Midbrain (tissue), 1 donor: ENCODE measurements at regions not wholly inside any gene's neighbourhood (a gene's known extent, or its start where the extent isn't known, plus 50 kb on each side); places are given as distances from the start of the nearest gene placed in this dataset.
"Not testable (repeated sequence)": the region's sequence is repeated elsewhere in the genome, so short reads cannot be mapped to it uniquely, and the experiment has no call there.

Source experiments
- DNase-seq: peaks from one replicate; lab custom pipeline; 2025; lab: John Stamatoyannopoulos, UW

DNA sequence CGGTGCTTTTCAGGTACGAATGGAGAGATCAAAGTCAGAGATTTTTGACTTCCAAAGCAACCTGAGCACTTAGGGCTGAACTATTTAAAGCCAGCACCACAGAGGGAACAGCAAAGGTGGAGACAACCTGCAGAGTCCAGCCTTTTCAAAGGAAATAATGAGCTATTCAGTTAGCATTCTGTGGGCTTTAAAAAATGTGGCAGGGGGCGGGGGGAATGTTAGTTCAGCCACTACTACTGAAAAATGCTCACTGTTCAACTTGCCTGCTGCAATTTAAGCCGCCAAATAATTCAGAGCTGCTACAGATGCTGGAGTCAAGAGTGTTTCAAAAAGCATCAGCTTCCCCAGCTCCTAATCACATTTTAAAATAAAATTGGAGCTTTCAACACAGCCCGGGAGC is 473.3 kb upstream of the PLXNA2 start:
- DNase-seq, result no peak

DNA sequence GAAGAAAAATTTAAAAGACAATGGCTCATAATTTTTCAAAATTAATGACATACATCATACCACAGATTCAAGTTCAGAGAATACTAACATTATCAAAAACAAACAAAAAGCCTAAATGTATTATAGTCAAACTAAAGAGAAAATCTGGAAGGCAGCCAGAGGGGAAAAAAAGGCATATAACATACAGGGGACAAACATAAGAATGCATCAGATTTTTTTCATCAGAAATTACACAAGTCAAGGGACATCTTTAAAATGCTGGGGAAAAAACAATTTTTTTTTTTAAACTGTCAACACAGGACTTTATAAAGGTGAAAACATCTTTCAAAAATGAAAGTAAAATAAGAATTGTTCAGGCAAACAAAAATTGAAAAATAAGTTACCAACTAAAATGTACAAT is 478.4 kb upstream of the PLXNA2 start:
- DNase-seq, result no peak

DNA sequence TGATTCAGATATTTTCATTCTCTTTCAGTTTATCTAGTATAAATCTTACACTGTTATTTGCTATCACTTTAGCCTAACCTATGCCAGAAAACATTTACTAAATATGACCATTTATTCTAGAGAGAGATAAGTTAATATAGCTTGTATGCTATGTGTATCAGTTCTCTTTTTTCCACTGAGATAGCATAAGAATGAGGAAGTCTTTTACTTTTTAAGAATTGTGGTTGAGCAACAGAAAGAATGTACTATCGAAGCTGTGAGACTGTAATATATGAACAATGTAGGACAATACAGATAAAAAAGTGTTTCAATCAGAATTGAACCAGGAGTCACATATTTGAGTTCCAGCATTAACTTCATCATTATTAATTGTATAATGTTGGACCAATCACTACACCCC is 479.9 kb upstream of the PLXNA2 start:
- DNase-seq, result no peak

DNA sequence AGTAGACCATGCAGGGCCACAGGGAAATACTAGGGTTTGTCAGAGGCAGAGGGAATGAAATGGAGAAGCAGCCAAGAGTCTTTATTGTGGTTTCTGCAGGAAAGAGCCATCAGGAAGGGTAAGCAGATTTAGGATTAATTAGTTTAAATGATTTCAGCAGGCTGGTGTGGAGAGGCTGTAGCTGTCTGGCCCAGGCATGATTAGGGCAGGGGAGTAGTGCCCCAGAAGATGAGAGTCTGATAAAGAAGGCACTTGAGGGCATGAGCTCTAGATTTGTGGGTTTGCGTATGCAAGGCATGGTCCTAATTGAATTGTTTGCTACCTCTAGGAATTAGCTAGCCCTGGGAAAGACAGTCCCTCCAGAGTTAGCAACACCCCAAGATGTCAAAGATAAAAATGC is 484.6 kb upstream of the PLXNA2 start:
- no peak for DNase-seq

DNA sequence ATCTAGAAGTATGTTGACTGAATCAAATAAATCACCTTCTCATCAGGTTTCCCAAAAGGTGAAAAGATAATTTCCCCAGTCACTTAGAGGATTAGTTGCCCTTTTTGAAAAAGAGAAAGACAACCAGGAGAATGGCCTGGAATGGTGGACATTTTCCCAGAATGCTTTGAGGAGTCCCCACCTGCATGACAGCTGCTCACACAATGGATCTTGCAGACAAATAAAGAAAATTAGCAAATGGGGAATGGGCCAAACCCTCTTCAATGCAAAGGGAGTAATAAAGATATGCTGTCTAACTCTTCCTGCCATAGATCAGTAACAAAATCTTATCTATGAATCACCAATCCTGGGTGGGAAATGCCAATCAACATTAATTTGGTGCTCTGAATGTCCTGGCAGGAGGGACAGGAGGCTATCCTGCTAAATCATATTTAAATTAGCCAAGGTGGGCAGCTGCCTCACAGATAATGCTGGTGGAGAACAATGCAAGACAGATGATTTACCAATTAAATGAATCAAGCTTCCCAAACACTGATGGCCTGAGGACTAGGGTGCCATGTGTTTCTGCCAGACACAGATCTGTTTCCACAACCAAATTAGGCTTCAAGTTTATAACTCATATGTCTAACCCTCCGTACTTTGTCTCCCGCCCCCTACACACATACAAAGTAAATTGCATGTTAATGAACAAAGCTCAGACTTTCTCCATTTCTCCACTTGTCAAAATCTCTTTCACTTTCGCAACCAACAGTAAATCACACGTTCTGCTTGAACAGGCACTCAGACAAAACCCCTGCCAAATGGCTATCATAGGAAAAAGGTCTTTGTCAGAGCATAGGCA is 488.0 kb upstream of the PLXNA2 start:
- no peak for DNase-seq

DNA sequence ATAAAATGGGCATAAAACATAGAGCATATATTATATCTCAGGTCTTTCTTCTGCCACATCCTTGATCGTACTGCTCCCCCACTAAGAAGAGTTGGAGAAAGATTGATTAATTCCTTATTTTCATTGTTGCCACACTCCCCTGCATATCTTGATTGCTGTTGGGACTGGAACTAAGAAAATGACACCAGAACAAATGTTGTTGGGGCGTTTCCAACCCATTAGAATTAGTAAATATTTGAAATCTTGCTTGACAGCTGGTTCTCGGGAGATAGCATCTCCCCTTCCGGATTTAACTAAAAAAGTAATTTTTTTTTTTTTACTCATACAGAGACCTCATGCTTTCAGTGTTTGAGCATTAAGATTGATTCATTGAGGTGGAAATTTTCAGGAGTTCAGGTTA is 493.0 kb upstream of the PLXNA2 start:
- no peak for DNase-seq

DNA sequence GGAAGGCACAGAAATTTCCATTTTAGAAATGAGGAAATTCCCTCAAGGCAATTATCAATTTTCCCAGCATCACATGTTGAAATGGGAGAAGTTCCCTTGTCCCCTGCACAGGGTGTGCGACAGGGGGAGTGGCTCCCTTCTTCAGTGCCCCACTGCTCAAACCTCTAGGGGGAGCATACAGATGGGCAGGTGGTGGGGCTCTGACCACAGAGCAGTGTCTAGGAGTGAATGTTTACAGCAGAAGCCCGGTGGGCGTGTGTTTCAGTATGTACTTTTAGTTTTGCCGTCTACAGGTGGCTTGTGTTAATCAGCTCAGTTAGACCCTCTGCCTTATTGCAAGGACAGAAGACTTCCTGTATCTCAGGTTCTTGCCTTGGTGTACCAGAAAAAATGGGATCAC is 493.7 kb upstream of the PLXNA2 start:
- DNase-seq, result no peak

DNA sequence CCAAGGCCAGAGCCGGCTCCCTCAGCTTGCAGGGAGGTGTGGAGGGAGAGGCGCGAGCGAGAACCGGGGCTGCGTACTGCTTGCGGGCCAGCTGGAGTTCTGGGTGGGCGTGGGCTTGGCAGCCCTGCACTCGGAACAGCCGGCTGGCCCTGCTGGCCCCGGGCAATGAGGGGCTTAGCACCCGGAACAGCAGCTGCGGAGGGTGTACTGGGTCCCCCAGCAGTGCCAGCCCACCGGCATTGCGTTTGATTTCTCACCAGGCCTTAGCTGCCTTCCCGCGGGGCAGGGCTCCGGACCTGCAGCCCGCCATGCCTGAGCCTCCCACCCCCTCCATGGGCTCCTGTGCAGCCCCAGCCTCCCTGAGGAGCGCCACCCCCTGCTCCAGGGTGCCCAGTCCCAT is 495.5 kb upstream of the PLXNA2 start:
- DNase-seq, result not testable (repeated sequence)

DNA sequence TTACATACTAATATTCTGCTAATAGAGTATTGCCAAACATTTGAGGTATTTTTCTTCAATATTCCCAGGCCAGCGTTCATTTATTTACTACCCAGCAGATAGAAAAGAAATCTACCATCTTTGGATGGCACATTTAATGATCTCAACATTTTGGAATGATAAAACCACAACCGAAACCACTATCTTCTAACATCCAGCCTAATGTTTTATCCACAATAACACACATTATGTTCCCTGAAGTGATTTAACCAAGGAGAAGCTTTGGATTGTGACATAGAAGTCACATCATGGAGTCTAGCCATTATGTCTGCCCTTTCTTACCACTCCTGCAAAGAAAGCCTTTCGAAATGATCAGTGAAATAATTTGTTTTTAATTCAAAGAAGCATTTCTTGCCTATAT is 497.1 kb upstream of the PLXNA2 start:
- DNase-seq, result no peak

DNA sequence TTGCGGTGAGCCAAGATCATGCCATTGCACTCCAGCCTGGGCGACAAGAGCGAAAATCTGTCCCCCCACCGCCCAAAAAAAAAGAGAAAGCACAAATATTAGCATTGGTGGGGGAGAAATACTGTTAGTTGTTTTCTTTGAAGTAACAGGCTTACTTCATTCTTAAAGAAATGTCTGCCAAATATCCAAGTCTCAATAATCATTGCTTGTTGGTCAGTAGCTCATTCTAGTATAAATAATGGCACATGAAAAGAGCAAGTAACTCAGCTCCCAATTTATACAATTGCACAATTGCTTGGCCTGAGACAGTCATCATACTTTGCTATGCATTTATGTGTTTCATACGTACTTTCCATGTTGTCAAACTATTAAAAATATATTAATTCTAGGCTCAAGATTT is 499.2 kb upstream of the PLXNA2 start:
- no peak for DNase-seq

DNA sequence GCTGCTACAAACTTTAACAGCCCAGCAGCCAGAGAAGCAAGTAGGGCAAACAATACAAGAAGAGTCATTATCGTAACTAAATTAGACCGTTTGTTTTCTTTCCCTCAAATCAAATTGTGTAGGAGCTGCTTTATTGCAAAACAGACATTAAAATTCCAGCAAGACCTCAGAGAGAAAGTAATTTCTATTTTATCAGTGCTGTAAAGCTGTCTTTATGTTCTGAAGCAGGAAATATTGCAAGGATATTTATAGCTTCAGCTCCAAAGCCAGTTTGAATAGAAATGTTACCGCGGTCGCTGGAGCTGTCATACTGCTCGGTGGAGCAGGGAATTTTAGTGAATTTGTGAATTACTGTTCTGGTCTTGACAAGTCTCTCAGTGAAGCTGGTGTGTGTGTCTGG is 503.8 kb upstream of the PLXNA2 start:
- DNase-seq, result no peak

DNA sequence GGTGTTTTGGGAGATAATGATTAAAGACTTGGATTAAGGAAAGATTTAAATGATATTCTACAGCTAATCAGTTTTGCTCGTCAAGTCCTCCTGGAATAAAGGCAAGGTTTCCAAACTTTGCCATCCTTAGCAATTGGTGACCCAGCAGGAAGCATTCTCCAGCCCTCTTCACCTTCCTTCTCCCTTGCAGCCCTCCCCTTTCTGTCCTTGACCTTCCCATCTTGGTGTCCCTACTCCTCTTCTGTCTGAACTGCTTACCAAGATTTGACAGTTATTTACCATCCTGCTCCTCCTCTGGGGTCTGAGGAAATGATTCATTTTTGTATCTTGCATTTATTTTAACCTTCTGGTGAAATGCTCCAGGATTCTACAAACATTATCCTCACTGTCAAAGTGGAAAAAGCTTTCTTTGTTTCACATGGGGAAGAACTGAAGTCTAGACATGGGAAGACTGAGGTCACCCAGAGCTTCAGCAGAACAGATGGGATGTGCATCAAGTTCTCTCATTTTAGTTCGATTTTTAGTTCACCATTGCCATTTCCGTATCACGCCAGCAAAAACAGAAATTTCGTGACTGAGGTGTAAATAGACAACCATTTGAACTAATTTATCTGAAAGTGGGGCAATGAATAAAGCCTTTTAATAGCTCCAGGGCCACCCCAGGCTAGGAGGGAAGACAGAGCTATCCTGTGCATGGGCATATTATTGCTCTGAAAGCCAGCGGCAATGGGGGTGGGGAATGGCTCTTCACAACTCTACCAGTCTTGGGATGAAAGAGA is 504.4 kb upstream of the PLXNA2 start:
- DNase-seq, result no peak

DNA sequence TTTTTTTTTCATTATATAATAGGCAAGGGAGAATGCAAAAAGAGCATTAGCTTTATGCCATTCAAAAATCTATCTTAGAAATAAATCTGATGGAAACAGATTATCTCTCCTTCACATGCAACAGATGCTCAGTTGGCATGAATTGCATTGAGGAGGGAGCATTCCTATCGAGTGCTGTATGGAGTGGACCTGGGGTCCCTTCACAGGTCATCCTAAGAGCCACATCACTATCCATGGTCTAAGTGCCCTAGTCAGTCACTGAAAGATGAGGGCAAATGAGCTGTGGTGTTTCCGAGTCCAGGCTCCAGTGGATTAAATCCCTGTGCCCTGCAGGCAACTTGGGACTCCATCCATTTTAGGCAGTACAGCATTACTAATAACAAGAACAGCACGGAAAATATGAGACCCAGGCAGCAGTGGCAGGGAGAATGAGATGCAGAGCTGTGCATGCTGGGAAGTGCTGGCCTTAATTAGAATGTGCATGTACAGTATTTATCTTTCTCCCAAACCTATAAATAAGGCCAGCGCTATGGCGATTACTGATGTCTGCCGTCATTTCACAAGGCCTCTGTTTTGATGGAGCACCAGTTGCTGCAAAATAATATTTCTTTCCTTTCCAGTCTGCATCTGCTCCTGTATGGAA is 512.3 kb upstream of the PLXNA2 start:
- DNase-seq, result no peak

DNA sequence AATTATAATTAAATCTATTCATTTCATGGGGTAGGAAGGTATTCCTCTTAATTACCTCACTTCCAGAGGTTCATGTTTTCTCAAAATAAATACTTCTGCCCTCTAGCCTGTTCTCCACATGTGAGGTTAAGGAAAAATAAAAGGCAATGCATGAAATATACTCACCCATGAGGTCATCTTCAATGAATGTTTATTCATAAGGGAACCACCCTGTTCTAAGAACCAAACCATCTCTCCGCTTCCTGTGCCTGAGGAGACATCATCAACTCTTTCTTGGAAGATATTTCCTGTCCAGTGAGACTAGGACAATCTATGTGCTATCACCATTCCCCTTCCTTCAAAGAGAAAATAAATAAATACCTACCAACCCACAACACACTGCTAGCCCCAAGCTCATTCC is 513.7 kb upstream of the PLXNA2 start:
- DNase-seq, result no peak

DNA sequence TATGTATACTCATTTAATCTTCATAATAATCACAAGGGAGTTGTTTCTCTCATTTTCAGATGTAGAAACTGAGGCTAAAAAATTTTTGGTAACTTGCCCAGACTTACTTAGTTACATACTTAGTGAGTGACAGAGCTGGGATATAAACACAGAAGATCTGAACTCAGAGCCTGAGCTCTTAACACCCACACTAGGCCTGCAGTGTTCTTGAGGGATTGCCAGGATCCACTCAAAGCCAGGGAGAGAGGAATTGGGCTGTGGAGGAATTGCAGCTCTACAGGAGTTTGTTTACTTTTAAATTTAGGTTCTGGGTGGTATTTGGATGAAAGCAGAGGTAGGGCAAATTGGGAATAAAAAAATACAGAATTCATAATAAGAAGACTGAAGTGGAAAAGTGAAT is 515.1 kb upstream of the PLXNA2 start:
- DNase-seq, result no peak

DNA sequence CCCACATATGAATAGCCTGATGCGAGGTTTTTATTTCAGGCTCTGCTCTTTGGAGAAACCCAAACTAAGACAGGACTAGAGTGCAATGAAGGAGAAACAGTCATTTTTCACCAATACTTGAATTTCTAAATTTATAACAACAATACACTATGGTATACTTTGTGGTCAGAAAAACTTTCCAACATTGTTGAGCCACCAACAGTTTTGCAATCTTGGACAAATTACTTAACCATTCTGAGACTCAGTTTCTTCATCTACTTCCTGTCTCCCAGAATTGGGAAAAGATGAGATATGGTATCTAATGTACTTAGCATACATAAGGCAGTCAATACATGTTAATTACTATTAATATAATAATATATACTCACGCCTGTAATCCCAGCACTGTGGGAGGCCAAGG is 519.8 kb upstream of the PLXNA2 start:
- DNase-seq, result no peak

DNA sequence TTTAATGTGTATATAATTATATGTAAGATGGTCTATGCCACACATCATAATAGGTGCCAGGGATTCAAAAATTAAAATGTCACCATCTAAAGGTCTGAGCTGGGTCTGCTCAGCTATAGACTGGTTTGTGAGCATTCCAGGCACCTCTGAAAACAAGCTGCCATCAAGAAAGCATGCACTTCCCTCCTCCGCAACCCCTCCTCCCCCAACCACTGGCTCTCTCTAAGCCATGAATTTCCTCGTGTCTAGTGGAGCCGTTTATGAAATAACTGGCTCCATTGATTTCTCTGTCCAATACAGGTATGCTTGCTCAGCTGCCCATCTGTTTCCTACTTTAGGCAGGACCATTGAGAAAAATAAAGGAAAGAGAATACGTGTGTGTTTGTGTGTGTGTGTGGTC is 522.6 kb upstream of the PLXNA2 start:
- no peak for DNase-seq

DNA sequence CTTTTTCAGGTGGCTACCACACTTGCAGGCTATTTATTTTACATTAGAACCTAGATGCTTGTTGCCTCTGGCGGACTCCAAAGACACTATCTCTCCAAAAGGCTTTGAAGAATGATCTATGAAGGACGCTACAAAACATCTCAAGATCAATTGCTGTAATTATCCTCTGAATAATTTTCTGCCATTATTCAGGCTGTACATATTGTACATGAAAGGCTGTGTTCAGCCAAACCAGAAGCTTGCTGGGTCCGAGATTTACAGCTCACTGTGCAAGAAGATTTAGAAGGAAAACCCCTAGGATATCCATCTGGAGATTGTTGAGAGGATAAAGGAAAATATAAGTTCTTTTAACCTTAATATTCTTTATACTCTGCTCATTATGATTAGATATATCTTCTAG is 523.6 kb upstream of the PLXNA2 start:
- no peak for DNase-seq

DNA sequence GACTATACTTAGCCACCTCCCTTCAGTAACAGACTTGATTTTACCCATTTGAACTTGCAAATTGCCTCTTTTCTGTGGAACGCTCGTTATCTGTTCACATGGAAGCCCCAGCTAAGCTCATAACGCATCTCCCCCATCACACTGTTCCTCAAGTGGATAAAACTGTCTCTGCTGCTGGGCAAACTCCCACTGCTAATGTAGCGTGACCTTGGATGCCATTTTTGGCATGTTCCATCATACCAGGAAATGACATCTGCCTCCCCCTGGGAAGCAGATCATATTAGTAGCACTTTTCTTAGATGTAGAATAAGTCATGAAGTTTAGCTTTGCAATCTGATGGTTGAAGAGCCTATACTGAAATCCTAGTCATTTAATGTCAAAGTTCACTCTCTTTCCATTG is 528.7 kb upstream of the PLXNA2 start:
- no peak for DNase-seq

DNA sequence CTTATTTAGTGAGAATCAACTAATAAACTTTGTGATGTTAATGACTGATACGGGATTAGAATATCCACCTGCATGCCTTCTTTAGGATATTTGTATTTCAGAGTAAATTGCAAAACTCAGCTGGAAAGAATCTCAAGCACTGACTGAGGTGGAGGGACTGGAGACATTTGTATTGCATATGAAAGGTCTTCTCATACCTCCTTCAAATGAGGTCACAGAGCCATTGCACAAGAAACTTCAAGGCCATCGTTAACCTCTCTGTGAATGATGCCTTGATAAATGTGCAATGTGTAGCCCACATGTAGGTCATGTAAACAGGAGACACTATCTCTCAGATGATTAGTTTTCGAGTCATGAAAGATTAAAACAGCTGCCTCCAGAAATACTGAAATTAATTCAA is 531.7 kb upstream of the PLXNA2 start:
- DNase-seq, result no peak

DNA sequence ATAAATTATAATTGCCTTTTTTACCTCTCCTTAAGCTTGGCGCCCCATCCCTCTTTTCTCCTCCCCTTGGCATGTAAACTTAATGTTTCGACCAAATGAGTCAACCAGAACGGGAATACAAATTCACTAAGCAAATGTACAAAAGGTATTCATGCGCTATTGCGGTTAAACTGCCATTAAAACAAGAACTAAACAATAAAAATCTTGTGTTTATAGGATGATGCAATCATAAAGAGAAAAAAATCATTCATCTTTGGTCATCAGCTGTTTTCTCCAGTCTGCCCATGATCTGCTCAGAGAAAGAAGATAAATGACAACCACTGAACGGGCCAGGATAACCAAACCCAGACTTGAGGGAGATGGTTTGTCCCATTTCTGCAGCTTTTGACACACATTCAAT is 534.2 kb upstream of the PLXNA2 start:
- DNase-seq, result no peak

DNA sequence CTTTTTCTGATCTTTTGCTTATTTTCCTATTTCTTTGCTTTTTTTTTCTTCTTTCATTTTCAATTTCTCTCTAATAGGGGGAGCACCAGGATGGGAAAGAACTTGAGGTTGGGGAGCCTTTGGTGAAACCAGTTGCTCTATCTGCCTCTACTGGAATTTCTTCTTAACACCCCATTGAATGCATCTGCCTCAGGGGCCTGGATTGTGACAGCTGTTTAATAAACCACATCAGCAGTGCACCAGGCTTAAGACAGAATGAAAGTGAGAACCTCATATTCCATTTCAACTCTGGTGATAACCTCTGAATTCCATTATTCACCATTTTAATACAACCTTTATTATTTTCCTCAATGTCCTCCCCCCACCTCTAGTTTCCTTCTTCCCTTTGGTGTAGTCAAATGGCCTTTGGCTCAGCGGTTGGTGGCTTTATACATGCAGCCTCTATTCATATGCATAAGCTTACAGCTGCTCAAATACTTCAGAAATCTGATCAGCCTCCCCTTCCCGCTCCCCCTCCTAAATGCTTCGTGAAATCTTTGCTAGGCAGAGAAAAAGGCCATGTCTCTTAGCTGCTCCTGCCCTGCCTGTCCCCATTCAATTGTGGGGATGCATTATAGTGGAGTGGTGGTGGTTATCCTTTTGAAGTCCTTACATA is 537.3 kb upstream of the PLXNA2 start:
- DNase-seq, result no peak

DNA sequence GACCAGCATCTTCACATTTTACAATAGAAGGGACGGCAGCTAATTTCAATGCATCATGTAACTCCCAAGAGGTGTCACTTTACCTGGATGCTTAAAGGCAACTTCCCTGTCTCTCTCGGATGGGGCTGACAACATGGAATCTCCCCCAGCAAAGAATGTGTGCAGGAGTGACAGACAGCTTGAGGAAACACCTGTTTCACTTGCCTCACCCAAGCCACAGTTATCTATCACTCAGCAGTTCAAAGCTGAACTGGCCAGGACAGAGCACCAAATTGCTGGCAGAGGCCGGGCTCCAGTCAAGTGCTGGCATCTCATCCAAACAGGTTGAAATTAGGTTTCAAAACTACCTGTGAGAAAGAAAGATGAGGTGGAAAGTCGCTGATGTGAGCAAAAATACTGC is 538.0 kb upstream of the PLXNA2 start:
- DNase-seq, result no peak
